ENCODE measurements at regions not wholly inside any gene's neighbourhood (a gene's known extent, or its start where the extent isn't known, plus 50 kb on each side); places are given as distances from the start of the nearest gene placed in this dataset.

DNA sequence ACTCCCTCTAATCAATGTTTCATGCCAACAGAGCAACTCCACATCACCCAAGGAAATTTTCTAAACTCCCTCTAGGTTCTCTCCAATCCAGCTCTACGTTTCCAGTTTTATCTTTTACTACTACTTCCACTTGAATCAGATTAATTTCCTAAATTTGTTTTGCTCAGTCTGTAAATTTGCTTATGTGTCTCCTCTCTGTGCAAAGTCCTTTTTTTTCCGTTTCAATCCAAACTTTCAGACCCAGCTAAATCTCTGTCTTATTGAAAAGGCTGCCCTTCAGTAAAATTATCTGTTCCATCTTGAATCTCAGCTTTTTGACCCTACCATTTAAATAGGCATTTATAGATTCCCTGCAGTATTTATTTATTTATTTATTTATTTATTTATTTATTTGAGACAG is 61.4 kb upstream of the COX10 start:
- POLR2A ChIA-PET = no interaction called here
- 86% methylated on average over 1 of the region's 2 CpGs for WGBS (ENCODE audit: insufficient coverage)
- CTCF ChIA-PET = no interaction called here
- Histone ChIP-seq H2AFZ (ENCODE audit: insufficient read depth, low read depth, low read length, poor library complexity, severe bottlenecking) (no peak overlapping the region), H3K27ac (ENCODE audit: low read length in 2 of 2) (no peak overlapping the region), H3K79me2 (ENCODE audit: control insufficient read depth, insufficient read depth, low read length) (no peaks in the 10 kb centered on the region), H3K27me3 (replicated peaks in 1 of 4; ENCODE audit: control extremely low read depth in 1 of 4, control insufficient read depth in 3 of 4, insufficient read depth in 4 of 4, low read length in 3 of 4) (no peaks in the 10 kb centered on the region), H3K9ac (ENCODE audit: low read length) (no peak overlapping the region), H3K4me2 (replicated peaks; ENCODE audit: low read depth, low read length, poor library complexity, severe bottlenecking) (no peak overlapping the region), H3K36me3 (replicated peaks in 1 of 2; ENCODE audit: control extremely low read depth in 1 of 2, control insufficient read depth in 1 of 2, extremely low read depth in 1 of 2, insufficient read depth in 2 of 2, low read length in 1 of 2) (no peaks in the 10 kb centered on the region), H3K4me3 (ENCODE audit: control extremely low read depth in 1 of 5, extremely low read depth in 1 of 5, insufficient read depth in 1 of 5, low read depth in 2 of 5, low read length in 4 of 5) (no peak overlapping the region), H3K4me1 (ENCODE audit: control insufficient read depth in 2 of 2, insufficient read depth in 2 of 2, low read length in 2 of 2) (peaks cover 8 to 9% of the 10 kb centered on the region in 2 donors), H3K9me3 (ENCODE audit: control extremely low read depth in 1 of 3, control insufficient read depth in 2 of 3, insufficient read depth in 1 of 3, low read length in 2 of 3) (no peaks in the 10 kb centered on the region), H4K20me1 (ENCODE audit: control insufficient read depth, insufficient read depth, low read length, poor library complexity, severe bottlenecking) (no peaks in the 10 kb centered on the region)
- Mint-ChIP-seq H3K27ac (no peak overlapping the region), H3K4me1 (peaks cover 18% of the 10 kb centered on the region), H3K9me3 (ENCODE audit: insufficient read depth) (no peaks in the 10 kb centered on the region), H3K27me3 (no peaks in the 10 kb centered on the region), H3K4me3 (no peak overlapping the region)
- DNase-seq (no peak), ATAC-seq (ENCODE audit: low read depth) (no peak)
- intact Hi-C loops (cut with micrococcal nuclease) = no loop called here
- TF ChIP-seq, protein P1, sequence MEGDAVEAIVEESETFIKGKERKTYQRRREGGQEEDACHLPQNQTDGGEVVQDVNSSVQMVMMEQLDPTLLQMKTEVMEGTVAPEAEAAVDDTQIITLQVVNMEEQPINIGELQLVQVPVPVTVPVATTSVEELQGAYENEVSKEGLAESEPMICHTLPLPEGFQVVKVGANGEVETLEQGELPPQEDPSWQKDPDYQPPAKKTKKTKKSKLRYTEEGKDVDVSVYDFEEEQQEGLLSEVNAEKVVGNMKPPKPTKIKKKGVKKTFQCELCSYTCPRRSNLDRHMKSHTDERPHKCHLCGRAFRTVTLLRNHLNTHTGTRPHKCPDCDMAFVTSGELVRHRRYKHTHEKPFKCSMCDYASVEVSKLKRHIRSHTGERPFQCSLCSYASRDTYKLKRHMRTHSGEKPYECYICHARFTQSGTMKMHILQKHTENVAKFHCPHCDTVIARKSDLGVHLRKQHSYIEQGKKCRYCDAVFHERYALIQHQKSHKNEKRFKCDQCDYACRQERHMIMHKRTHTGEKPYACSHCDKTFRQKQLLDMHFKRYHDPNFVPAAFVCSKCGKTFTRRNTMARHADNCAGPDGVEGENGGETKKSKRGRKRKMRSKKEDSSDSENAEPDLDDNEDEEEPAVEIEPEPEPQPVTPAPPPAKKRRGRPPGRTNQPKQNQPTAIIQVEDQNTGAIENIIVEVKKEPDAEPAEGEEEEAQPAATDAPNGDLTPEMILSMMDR (IDR thresholded peaks at IDR 0.05) = no peak
- TF ChIP-seq EZH2 (IDR thresholded peaks at IDR 0.05; ENCODE audit: borderline replicate concordance, insufficient read depth, low read depth, low read length, poor library complexity, severe bottlenecking) = no peak

DNA sequence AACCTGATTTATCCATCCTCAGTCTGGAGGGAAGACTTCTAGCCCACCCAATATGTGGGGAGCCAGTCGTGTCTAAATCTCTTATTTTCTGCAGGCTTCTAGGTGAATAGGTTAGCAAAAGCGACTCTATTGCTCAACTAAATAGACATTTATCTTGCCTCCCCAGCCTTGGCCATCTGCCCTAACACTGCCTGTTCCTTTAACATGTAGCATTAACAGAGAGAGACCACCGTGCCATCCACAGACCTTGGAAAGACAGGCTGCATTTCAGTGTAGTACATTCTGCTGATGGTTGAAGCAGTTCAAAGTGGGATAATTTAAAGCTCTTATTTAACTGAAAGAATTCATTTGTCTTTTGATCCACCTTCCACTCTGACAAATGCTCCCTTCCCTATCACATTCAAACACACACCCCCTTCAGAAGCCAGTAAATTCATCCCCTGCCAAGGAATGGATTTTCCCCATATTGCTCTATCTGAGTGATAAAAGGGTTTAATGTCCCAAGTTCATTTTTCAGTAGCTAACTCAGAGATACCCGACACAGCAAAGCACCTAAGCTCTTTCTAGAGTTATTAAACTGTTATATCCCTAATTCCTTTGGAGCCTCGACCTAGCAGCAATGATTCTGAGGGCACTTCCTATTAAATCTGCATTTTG is 58.1 kb upstream of the COX10 start:
- no peak overlapping the region for H3K4me3 Mint-ChIP-seq
- no peaks in the 10 kb centered on the region for H3K36me3 ChIP-seq (replicated peaks in 1 of 2; ENCODE audit: control extremely low read depth in 1 of 2, control insufficient read depth in 1 of 2, extremely low read depth in 1 of 2, insufficient read depth in 2 of 2, low read length in 1 of 2)
- ATAC-seq (ENCODE audit: low read depth) (no peak), DNase-seq (no peak)
- no peak overlapping the region for H3K4me3 ChIP-seq (ENCODE audit: control extremely low read depth in 1 of 5, extremely low read depth in 1 of 5, insufficient read depth in 1 of 5, low read depth in 2 of 5, low read length in 4 of 5)
- no peaks in the 10 kb centered on the region for H4K20me1 ChIP-seq (ENCODE audit: control insufficient read depth, insufficient read depth, low read length, poor library complexity, severe bottlenecking)
- no peaks in the 10 kb centered on the region for H3K27me3 Mint-ChIP-seq
- POLR2A ChIA-PET = no interaction called here
- H3K4me2 ChIP-seq (replicated peaks; ENCODE audit: low read depth, low read length, poor library complexity, severe bottlenecking) = peak overlapping the region; percentile 33
- peaks cover 8 to 9% of the 10 kb centered on the region in 2 donors for H3K4me1 ChIP-seq (ENCODE audit: control insufficient read depth in 2 of 2, insufficient read depth in 2 of 2, low read length in 2 of 2)
- H3K9ac ChIP-seq (ENCODE audit: low read length) = no peak overlapping the region
- H2AFZ ChIP-seq (ENCODE audit: insufficient read depth, low read depth, low read length, poor library complexity, severe bottlenecking) = no peak overlapping the region
- H3K27me3 ChIP-seq (replicated peaks in 1 of 4; ENCODE audit: control extremely low read depth in 1 of 4, control insufficient read depth in 3 of 4, insufficient read depth in 4 of 4, low read length in 3 of 4) = peaks cover 0 to 2% (median 0%) of the 10 kb centered on the region in 4 experiments
- H3K9me3 Mint-ChIP-seq (ENCODE audit: insufficient read depth) = no peaks in the 10 kb centered on the region
- H3K27ac Mint-ChIP-seq = no peak overlapping the region
- TF ChIP-seq EZH2 (IDR thresholded peaks at IDR 0.05; ENCODE audit: borderline replicate concordance, insufficient read depth, low read depth, low read length, poor library complexity, severe bottlenecking) = no peak
- TF ChIP-seq, protein P1 (IDR thresholded peaks at IDR 0.05) = no peak
- peaks cover 14% of the 10 kb centered on the region for H3K4me1 Mint-ChIP-seq
- CTCF ChIA-PET = no interaction called here
- H3K79me2 ChIP-seq (ENCODE audit: control insufficient read depth, insufficient read depth, low read length) = no peaks in the 10 kb centered on the region
- peaks cover 0 to 3% (median 0%) of the 10 kb centered on the region in 3 donors for H3K9me3 ChIP-seq (ENCODE audit: control extremely low read depth in 1 of 3, control insufficient read depth in 2 of 3, insufficient read depth in 1 of 3, low read length in 2 of 3)
- intact Hi-C loops (cut with micrococcal nuclease) = no loop called here
- WGBS (ENCODE audit: insufficient coverage) = 90% methylated on average over 1 of the region's 5 CpGs
- no peak overlapping the region for H3K27ac ChIP-seq (ENCODE audit: low read length in 2 of 2)

Measured in B cell (primary cell).